ENCODE measurements at regions not wholly inside any gene's neighbourhood (a gene's known extent, or its start where the extent isn't known, plus 50 kb on each side); places are given as distances from the start of the nearest gene placed in this dataset.

- TF ChIP-seq POLR2AphosphoS5 (IDR thresholded peaks at IDR 0.05) (no peak), EP300 (IDR thresholded peaks at IDR 0.05) (no peak), POLR2A (IDR thresholded peaks at IDR 0.05; ENCODE audit: low read depth) (no peak), CTCF (IDR thresholded peaks at IDR 0.05) (no peak)
These were observed 237.6 kb upstream of the TCERG1L start for GRCh38 chr10:131549116-131549515.
